HG03108 (cell line): ENCODE measurements at regions not wholly inside any gene's neighbourhood (a gene's known extent, or its start where the extent isn't known, plus 50 kb on each side); places are given as distances from the start of the nearest gene placed in this dataset.

Experiments
- ATAC-seq: cut with Tn5 transposase; IDR thresholded peaks from one replicate; pipeline ENCODE4 v1.9.1; 2021; ENCODE audit warnings: moderate library complexity; ENCODE audit not compliant: unreplicated experiment

DNA sequence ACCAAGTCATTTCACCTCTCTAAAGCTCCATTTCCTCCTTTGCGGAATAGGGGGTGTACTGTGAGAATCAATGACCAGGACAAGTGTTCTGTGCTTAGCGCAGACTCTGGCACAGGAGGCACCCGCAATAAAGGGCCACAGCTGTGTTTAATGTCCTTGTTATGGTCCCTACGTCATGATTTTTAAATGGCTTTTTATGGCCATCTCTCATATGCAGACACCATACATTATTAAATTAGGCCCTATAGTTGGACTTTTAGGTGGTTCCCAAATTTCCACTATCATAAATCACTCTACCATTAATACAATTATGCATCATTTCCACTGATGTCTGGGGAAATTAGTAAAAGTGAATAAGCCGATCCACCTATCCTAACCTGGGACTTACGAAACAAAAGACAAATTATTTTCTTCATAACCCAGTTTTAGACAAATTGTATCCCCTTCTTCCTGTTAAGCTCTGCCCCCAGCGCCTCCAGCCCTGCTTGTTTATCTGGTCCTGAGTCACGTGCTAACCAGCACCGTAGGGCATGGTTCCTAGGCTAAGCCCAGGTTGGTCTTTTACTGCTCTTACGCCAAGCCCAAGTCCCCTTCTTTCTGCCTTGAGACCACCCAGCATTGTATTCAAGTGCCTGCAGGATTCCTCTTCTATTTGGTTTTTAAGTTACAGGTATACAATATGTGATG lies 278.3 kb downstream of the SHQ1 start:
- ATAC-seq, result no peak

DNA sequence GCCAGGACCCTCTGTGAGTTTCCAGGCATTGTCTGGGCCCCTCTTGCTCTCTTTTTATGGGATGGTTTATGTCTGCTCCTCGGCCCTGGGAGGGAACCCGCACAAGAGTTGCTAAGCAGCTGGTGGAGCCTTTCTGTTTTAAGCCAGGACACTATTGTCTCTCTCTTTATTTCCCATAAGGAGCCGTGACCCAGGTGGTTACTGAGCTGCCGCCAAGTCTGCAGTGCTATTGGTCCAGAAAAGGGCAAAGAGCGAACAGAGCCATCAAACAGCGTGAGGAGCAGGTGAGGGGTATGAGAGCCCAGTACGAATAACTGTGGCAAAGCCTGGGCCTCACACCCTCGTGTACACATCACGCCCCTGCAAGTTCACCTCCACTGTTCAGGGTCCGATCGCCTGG lies 280.2 kb downstream of the SHQ1 start:
- no peak for ATAC-seq

DNA sequence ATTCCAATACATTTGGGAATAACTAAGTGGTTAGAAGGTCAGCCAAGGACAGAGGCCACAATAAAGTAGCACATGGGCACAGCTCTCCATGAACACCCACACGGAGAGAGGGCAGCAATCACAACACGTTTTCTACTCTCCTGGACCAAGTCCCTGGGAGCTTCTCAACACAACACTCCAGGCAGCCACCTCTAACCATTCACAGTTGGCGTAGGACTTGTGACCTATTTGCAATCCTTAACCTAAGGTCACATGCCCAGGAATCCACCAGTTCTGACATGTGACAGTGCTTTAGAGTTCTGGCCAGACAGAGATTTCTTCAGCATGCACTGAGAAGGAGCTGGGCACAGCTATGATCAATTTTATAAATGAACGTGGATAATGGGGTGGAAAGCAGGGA lies 280.8 kb downstream of the SHQ1 start:
- ATAC-seq, result no peak

GRCh38 chr3:72565593-72565992 lies 282.7 kb downstream of the SHQ1 start:
- ATAC-seq, result no peak

DNA sequence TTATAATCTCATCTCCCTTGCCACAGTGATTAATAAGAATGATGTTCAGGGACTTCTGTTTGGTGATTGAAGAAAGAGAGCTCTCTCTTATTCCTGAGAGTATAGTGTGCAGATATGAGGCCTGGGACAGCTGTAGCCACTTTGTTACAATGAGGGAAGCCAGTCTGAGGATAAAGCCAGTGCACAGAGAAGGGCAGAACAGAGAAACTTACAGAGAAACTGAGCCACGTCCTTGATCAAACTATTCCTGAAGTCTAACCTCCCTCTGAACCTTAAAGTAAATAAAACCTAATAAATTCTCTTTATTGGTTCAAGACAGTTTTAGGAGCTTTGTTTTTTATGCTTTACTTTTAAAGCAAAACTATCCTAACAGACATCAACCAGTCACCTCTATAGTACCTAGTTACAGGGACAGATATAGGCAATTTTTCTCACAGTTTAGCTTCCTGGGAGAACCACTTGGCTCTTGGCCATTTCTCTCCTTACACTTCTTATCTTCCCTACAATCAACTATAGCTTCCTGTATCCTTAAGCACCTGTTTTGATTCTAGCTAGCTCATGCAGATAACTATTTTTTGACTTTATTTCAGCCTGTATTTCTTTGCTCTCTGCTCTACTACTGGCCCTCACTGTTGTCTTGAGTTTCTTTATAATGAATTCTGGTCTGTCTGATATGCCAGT lies 284.4 kb downstream of the SHQ1 start:
- ATAC-seq, result no peak

DNA sequence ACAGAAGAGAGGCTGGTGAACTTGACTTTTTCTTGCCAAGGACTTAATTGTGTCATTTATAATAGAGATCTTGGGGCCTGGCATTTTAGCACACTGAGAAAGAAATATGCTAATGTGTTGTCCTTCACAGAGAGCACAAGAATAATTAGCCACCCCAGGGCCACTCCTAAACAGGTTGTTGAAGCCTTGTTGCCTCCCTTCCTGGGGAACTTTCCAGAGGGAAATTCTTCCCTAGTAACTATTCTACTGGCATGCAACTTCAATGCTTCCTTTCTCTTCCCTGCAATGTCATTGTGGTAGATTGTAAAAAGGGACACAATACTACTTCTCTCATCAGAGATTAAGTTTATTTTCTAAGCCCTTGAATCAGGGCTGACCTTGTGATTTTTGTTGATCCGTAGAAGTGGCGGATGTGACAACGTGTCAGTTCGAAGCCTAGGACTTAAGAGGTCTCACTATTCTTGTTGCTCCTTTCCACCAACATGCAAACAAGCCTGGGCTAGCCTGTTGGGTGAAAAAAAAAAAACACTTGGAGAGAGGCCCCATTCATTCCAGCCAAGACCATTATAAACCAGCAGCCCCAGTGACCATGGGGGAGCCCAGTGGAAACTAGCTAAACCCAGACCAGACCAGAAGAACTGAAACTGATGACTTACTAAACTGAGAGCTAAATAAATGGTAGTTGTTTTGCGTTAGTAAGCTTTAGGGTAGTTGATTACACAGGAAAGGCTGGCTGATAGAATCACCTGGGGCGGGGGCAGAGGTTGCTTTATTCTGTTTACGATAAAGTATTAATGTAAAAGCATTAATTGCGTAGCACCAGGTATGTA lies 287.2 kb downstream of the SHQ1 start:
- no peak for ATAC-seq

GRCh38 chr3:72559385-72559784 lies 288.9 kb downstream of the SHQ1 start:
- no peak for ATAC-seq

DNA sequence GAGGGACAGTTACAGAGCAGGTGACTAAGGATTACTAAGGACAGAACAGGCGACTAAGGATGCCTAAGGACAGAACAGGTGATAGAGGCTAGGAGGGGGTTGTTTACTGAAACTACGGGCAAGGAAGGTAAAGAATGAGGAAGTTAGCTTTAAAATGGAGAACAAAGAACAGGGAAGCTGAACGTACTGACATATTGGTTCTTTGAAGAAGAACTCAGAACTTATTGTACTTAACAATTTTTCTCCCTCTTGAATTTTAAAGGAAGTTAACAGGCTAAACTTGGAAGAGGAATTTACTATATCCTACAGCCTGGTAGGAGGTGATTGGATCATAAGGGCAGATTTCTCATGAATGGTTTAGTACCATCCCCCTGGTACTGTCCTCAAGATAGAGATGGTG lies 290.2 kb downstream of the SHQ1 start:
- no peak for ATAC-seq

- no peak for ATAC-seq
Measured at GRCh38 chr3:72555714-72556113, 292.5 kb downstream of the SHQ1 start.

DNA sequence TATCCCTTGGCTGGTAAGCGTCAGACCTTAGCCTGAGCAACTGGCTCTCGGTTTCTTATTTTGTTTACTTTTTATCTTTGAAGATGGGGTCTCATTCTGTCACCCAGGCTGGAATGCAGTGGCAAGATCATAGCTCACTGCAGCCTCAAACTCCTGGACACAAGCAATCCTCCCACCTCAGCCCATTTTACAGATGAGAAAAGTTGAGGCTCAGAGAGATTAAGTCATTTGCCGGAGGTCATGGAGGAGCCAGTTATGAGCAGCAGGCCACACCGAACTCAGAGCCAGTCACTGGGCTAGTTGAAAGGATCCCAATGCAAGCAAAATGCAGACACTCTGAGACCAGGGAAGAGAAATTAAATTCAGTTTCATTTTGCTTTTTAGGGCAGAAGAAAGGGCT lies 293.6 kb downstream of the SHQ1 start:
- no peak for ATAC-seq

DNA sequence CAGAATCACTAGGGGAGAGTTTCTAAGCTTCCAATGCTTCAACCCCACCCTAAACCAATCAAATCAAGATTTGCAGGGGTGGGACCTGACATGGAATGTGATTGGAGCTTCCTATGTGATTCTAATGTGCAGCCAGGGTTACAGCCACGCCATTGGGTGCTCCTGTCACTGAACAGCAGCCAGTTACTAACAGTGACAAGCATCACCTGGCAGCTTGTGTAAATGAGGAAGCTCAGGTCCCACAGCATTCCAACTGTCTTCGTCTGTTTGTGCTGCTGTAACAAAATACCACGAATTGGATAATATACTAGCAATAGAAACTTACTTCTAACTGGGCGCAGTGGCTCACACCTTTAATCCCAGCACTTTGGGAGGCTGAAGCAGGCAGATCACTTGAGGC lies 294.9 kb downstream of the SHQ1 start:
- ATAC-seq, result no peak

DNA sequence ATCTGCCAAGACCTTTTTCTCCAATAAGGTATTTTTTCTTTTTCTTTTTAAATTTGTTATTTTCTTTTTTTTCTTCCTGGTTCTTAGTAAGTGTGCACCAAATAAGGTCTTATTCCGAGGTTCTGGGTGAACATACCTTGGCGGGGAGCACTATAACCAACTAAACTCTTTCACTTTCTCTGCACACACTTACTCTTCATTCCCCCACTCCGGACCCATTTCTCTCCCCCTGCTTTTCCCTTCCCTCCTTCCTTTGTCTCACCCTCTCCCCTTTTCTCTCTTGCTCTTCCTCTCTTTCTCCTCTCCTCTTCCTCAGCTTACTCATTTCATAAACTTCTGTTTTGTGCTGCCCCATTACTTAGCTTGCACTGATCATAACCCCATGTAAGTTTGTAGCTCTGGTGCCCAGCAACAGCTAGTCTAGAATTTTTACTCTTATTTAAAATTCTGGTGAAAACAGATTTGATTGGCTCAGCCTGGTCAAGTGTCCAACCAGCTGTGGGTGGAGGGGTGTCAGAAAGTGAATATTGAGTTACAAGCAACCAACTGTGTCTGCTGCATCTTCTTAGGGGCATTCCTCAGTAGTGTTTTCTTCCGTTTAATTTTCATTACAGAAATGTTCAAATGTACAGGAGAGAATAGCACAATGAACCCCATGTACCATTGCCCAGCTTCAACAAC lies 297.5 kb downstream of the SHQ1 start:
- no peak for ATAC-seq

DNA sequence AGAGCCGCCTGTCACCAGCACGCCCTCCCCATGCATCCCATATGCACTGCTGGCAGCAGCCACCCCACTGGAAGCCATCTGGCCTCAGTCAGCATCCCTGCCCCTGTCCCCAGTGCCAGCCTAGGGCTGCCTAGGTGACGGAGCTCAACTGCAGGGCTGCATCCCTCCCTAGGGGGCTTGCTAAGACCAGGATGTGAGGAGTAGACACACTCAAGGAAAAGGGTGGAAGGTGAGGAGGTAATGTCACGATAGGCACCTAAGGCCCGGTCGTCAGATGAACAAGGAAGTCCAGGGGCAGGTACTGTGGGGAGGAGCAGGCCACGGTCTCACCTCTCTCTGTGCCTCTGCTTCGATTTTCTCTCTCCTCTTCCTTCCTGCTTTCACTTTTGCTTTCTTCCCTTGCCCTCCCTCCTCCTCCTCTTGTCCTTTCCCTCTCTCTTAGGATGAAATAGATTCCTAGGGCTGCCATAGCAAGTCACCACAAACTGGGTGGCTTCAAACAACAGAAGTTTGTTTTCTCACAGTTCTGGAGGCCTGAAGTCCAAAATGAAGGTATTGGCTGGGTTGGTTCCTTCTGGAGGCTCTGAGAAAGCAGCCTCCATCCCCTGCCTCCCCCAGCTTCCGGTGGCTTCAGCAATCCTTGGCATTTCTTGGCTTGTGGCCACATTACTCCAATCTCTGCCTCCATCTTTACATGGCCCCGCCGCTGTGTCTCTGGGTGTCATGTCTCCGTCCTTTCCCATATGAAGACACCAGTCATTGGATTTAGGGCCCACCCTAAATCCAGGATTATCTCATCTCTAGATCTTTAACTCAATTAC lies 298.3 kb downstream of the SHQ1 start:
- ATAC-seq, result no peak

GRCh38 chr3:72548981-72549380 lies 299.3 kb downstream of the SHQ1 start:
- ATAC-seq, result no peak

GRCh38 chr3:72548461-72548860 lies 299.8 kb downstream of the SHQ1 start:
- no peak for ATAC-seq

- no peak for ATAC-seq
Measured at GRCh38 chr3:72547183-72547582, 301.1 kb downstream of the SHQ1 start.

GRCh38 chr3:72544239-72544638 lies 304.0 kb downstream of the SHQ1 start:
- no peak for ATAC-seq

DNA sequence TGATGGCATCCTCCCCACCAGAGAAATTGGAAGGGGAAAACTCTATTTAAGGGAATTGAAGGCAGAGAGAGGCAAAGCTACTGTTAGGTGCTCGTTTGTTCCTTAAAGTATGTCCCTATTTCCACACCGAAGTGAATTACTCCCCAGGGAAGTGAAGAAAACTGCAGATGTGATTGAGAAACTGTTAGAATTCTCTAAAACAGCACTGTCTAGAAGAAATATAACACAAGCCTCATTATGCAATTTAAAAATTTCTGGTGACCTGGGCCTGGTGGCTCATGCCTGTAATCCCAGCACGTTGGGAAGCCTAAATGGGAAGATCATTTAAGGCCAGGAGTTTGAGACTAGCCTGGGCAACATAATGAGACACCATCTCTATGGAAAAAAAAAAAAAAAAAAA lies 305.0 kb downstream of the SHQ1 start:
- ATAC-seq, result no peak

GRCh38 chr3:72542781-72543180 lies 305.5 kb downstream of the SHQ1 start:
- no peak for ATAC-seq

DNA sequence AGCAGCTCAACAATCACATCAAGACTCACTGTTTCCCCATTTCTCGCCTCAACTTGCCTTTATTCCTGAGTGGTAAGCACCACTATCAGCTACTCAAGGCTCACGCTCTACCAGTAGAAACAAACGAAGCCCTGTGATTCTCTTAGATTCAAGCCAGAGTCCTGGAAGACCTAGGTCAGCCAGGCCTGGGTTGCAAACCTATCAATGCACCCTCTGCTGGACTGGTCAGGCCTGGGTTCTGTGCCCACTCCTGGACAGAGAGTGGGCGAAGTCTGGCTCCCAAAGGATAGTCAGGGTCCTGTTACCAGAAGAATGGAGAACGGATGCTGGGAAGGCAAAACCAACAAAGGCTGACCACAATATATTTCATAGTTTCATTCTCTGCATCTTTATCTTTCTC lies 308.4 kb downstream of the SHQ1 start:
- no peak for ATAC-seq
